GM18517 (cell line): ENCODE measurements at regions not wholly inside any gene's neighbourhood (a gene's known extent, or its start where the extent isn't known, plus 50 kb on each side); places are given as distances from the start of the nearest gene placed in this dataset.
"Not testable (repeated sequence)": the region's sequence is repeated elsewhere in the genome, so short reads cannot be mapped to it uniquely, and the experiment has no call there.

Experiments used
- ATAC-seq: cut with Tn5 transposase; IDR thresholded peaks from one replicate; pipeline ENCODE4 v1.9.1; 2021; ENCODE audit warnings: mild to moderate bottlenecking, moderate library complexity; ENCODE audit not compliant: unreplicated experiment

GRCh38 chr5:131005963-131006684 is 158.9 kb downstream of the HINT1 start:
- no peak for ATAC-seq

GRCh38 chr5:131001507-131001906 is 163.5 kb downstream of the HINT1 start:
- ATAC-seq, result no peak

- ATAC-seq, result no peak
These were observed 164.8 kb downstream of the HINT1 start for GRCh38 chr5:131000289-131000688.

GRCh38 chr5:130996720-130997119 is 168.3 kb downstream of the HINT1 start:
- ATAC-seq, result not testable (repeated sequence)

- no peak for ATAC-seq
These were observed 169.2 kb downstream of the HINT1 start for GRCh38 chr5:130995851-130996250.

GRCh38 chr5:130995254-130995515 is 169.9 kb downstream of the HINT1 start:
- ATAC-seq, result no peak

- no peak for ATAC-seq
These were observed 170.4 kb downstream of the HINT1 start for GRCh38 chr5:130994496-130995253.

GRCh38 chr5:130992621-130993020 is 172.4 kb downstream of the HINT1 start:
- no peak for ATAC-seq

- no peak for ATAC-seq
These were observed 173.0 kb downstream of the HINT1 start for GRCh38 chr5:130992095-130992494.

- ATAC-seq, result no peak
These were observed 179.3 kb downstream of the HINT1 start for GRCh38 chr5:130985776-130986175.

GRCh38 chr5:130981663-130982062 is 183.4 kb downstream of the HINT1 start:
- no peak for ATAC-seq

- no peak for ATAC-seq
These were observed 186.6 kb downstream of the HINT1 start for GRCh38 chr5:130978475-130978874.

GRCh38 chr5:130976493-130976892 is 188.6 kb downstream of the HINT1 start:
- ATAC-seq, result no peak

- ATAC-seq, result no peak
These were observed 189.2 kb downstream of the HINT1 start for GRCh38 chr5:130975847-130976246.

- no peak for ATAC-seq
These were observed 189.8 kb downstream of the HINT1 start for GRCh38 chr5:130975299-130975698.

GRCh38 chr5:130974021-130974683 is 190.9 kb downstream of the HINT1 start:
- no peak for ATAC-seq

- ATAC-seq, result no peak
These were observed 198.0 kb downstream of the HINT1 start for GRCh38 chr5:130966990-130967525.

GRCh38 chr5:130965920-130966319 is 199.1 kb downstream of the HINT1 start:
- no peak for ATAC-seq

GRCh38 chr5:130965360-130965759 is 199.7 kb downstream of the HINT1 start:
- no peak for ATAC-seq

GRCh38 chr5:130964231-130965202 is 200.5 kb downstream of the HINT1 start:
- ATAC-seq, result no peak

- no peak for ATAC-seq
These were observed 201.3 kb downstream of the HINT1 start for GRCh38 chr5:130963798-130964197.
